Upper lobe of left lung (tissue), 4 donors: ENCODE measurements at regions not wholly inside any gene's neighbourhood (a gene's known extent, or its start where the extent isn't known, plus 50 kb on each side); places are given as distances from the start of the nearest gene placed in this dataset.

Source experiments
- POLR2A ChIP-seq, 4 donors: fragments of 450-650 bp; IDR thresholded peaks; one replicate each; pipeline ENCODE4 v1.5.1; 2016 to 2017; ENCODE audit warnings: antibody characterized with exemption in 4 of 4, mild to moderate bottlenecking in 2 of 4
- POLR2AphosphoS5 ChIP-seq, 2 donors: sonication (generic); formaldehyde crosslinking; IDR thresholded peaks; one replicate each; pipeline ENCODE4 v1.5.1; 2017; ENCODE audit warnings: antibody characterized with exemption in 2 of 2
- TF ChIP-seq, protein P1 (sequence below), 6 experiments: fragments of 450-650 bp in 4 of 6; fragments of 200-600 bp in 2 of 6; sonication (generic) in 2 of 6; IDR thresholded peaks; one replicate each; pipeline ENCODE4 v1.5.1; 2016 to 2019; ENCODE audit warnings: antibody characterized with exemption in 6 of 6

- TF ChIP-seq, protein P1, sequence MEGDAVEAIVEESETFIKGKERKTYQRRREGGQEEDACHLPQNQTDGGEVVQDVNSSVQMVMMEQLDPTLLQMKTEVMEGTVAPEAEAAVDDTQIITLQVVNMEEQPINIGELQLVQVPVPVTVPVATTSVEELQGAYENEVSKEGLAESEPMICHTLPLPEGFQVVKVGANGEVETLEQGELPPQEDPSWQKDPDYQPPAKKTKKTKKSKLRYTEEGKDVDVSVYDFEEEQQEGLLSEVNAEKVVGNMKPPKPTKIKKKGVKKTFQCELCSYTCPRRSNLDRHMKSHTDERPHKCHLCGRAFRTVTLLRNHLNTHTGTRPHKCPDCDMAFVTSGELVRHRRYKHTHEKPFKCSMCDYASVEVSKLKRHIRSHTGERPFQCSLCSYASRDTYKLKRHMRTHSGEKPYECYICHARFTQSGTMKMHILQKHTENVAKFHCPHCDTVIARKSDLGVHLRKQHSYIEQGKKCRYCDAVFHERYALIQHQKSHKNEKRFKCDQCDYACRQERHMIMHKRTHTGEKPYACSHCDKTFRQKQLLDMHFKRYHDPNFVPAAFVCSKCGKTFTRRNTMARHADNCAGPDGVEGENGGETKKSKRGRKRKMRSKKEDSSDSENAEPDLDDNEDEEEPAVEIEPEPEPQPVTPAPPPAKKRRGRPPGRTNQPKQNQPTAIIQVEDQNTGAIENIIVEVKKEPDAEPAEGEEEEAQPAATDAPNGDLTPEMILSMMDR (IDR thresholded peaks at IDR 0.05), result no peak
- TF ChIP-seq POLR2A (IDR thresholded peaks at IDR 0.05) (no peak), POLR2AphosphoS5 (IDR thresholded peaks at IDR 0.05) (no peak)
Measured at GRCh38 chr4:162232349-162232748, 68.5 kb upstream of the FSTL5 start.
